NCI-H2196 (cell line): ENCODE measurements at regions not wholly inside any gene's neighbourhood (a gene's known extent, or its start where the extent isn't known, plus 50 kb on each side); places are given as distances from the start of the nearest gene placed in this dataset.
A peak's percentile ranks its signal among the peaks of the same experiment; 100 is the strongest.

Source experiments
- DNase-seq: peaks from one replicate; lab custom pipeline; 2025; ENCODE audit not compliant: unreplicated experiment; lab: John Stamatoyannopoulos, UW

- no peak for DNase-seq
These were observed 502.9 kb downstream of the BRD1 start for GRCh38 chr22:49324527-49325491.

GRCh38 chr22:49323751-49324415 is 503.8 kb downstream of the BRD1 start:
- no peak for DNase-seq

GRCh38 chr22:49322861-49323622 is 504.6 kb downstream of the BRD1 start:
- no peak for DNase-seq

- DNase-seq: no peak
These were observed 505.4 kb downstream of the BRD1 start for GRCh38 chr22:49322231-49322630.

- DNase-seq: no peak
These were observed 506.1 kb downstream of the BRD1 start for GRCh38 chr22:49321477-49322055.

- DNase-seq: no peak
These were observed 506.8 kb downstream of the BRD1 start for GRCh38 chr22:49320714-49321476.

- DNase-seq: no peak
These were observed 510.3 kb downstream of the BRD1 start for GRCh38 chr22:49317369-49317768.

GRCh38 chr22:49312601-49313000 is 515.1 kb downstream of the BRD1 start:
- no peak for DNase-seq

GRCh38 chr22:49310354-49310753 is 517.3 kb downstream of the BRD1 start:
- DNase-seq: no peak

GRCh38 chr22:49308300-49308699 is 519.4 kb downstream of the BRD1 start:
- DNase-seq: no peak

GRCh38 chr22:49307870-49308269 is 519.8 kb downstream of the BRD1 start:
- no peak for DNase-seq

- no peak for DNase-seq
These were observed 520.2 kb downstream of the BRD1 start for GRCh38 chr22:49307481-49307830.

- no peak for DNase-seq
These were observed 520.8 kb downstream of the BRD1 start for GRCh38 chr22:49306632-49307480.

- DNase-seq: no peak
These were observed 521.6 kb downstream of the BRD1 start for GRCh38 chr22:49305966-49306631.

GRCh38 chr22:49305214-49305965 is 522.3 kb downstream of the BRD1 start:
- peak; percentile 26 for DNase-seq

- no peak for DNase-seq
These were observed 523.8 kb downstream of the BRD1 start for GRCh38 chr22:49303781-49304461.

GRCh38 chr22:49303061-49303735 is 524.5 kb downstream of the BRD1 start:
- no peak for DNase-seq
